GM23338 (cell line): ENCODE measurements at regions not wholly inside any gene's neighbourhood (a gene's known extent, or its start where the extent isn't known, plus 50 kb on each side); places are given as distances from the start of the nearest gene placed in this dataset.

Experiments
- ATAC-seq: fragments of 200-7000 bp; cut with Tn5 transposase; 3 replicates; pipeline ENCODE4 v1.9.1; 2020
- DNase-seq: peaks from one replicate; pipeline ENCODE4 v3.0.0-alpha.2; 2015; ENCODE audit warnings: low spot score
- H2AFZ ChIP-seq: fragments of 200-600 bp; sonication (generic); 2 replicates; pipeline ENCODE4 v1.8.0; 2016; ENCODE audit warnings: antibody characterized with exemption, mild to moderate bottlenecking, moderate library complexity
- H3F3A ChIP-seq: fragments of 200-600 bp; sonication (generic); replicated peaks from 2 replicates; pipeline ENCODE4 v1.8.0; 2017; ENCODE audit warnings: antibody characterized with exemption, mixed run types, low read depth
- H3K27ac ChIP-seq: fragments of 200-600 bp; sonication (generic); 2 replicates; pipeline ENCODE4 v1.6.1; 2016; ENCODE audit warnings: low read depth
- H3K27me3 ChIP-seq: fragments of 200-600 bp; sonication (generic); 2 replicates; pipeline ENCODE4 v1.8.0; 2016; ENCODE audit warnings: mild to moderate bottlenecking, mixed run types, moderate library complexity; ENCODE audit not compliant: insufficient read depth
- H3K36me3 ChIP-seq: fragments of 200-600 bp; sonication (generic); 2 replicates; pipeline ENCODE4 v1.8.0; 2016; ENCODE audit warnings: mild to moderate bottlenecking; ENCODE audit not compliant: insufficient read depth
- H3K4me1 ChIP-seq: fragments of 200-600 bp; sonication (generic); 2 replicates; pipeline ENCODE4 v1.8.0; 2016; ENCODE audit warnings: mild to moderate bottlenecking, moderate library complexity; ENCODE audit not compliant: insufficient read depth
- H3K4me2 ChIP-seq: fragments of 200-600 bp; sonication (generic); 2 replicates; pipeline ENCODE4 v1.7.1; 2017; ENCODE audit warnings: mixed run types
- H3K4me3 ChIP-seq: fragments of 200-600 bp; sonication (generic); 2 replicates; pipeline ENCODE4 v1.6.1; 2016; ENCODE audit warnings: mixed run types
- H3K79me2 ChIP-seq: fragments of 200-600 bp; sonication (generic); replicated peaks from 2 replicates; pipeline ENCODE4 v1.8.0; 2017; ENCODE audit warnings: mild to moderate bottlenecking; ENCODE audit not compliant: insufficient read depth
- H3K9me2 ChIP-seq: fragments of 200-600 bp; sonication (generic); 2 replicates; pipeline ENCODE4 v1.8.0; 2017; ENCODE audit not compliant: insufficient read depth
- H4K20me1 ChIP-seq: fragments of 200-600 bp; sonication (generic); replicated peaks from 2 replicates; pipeline ENCODE4 v1.8.0; 2017; ENCODE audit warnings: mild to moderate bottlenecking; ENCODE audit not compliant: insufficient read depth
- H3K27ac Mint-ChIP-seq: 2 replicates; pipeline ENCODE4 v1.8.0; 2020; ENCODE audit warnings: inconsistent platforms, mild to moderate bottlenecking, moderate library complexity, mixed read lengths
- H3K27me3 Mint-ChIP-seq: 3 replicates; pipeline ENCODE4 v1.8.0; 2022; ENCODE audit warnings: low read depth, mild to moderate bottlenecking, moderate library complexity, mixed read lengths, inconsistent platforms; ENCODE audit not compliant: insufficient read depth, poor library complexity
- H3K36me3 Mint-ChIP-seq: 3 replicates; pipeline ENCODE4 v1.8.0; 2021; ENCODE audit warnings: low read depth, mild to moderate bottlenecking, inconsistent platforms, moderate library complexity, mixed read lengths
- H3K4me1 Mint-ChIP-seq: 3 replicates; pipeline ENCODE4 v1.8.0; 2020; ENCODE audit warnings: mild to moderate bottlenecking, inconsistent platforms, mixed read lengths
- H3K4me3 Mint-ChIP-seq: 3 replicates; pipeline ENCODE4 v1.8.0; 2021; ENCODE audit warnings: moderate library complexity, mild to moderate bottlenecking, inconsistent platforms, mixed read lengths
- H3K9me3 Mint-ChIP-seq: 3 replicates; pipeline ENCODE4 v1.8.0; 2020; ENCODE audit warnings: moderate library complexity, mild to moderate bottlenecking, inconsistent platforms, mixed read lengths
- CREB1 ChIP-seq: fragments of 250-450 bp; sonication (Bioruptor Pico); IDR thresholded peaks from 2 replicates; pipeline ENCODE4 v1.5.0; 2020; ENCODE audit warnings: low read depth, mild to moderate bottlenecking, moderate library complexity
- CTCF ChIP-seq, 2 experiments: fragments of 200-600 bp in 1 of 2; sonication (generic) in 1 of 2; conservative IDR thresholded peaks; 2 replicates each; pipeline versions ENCODE4 v1.5.1 to v1.6.1; 2016 to 2017; ENCODE audit warnings: antibody characterized with exemption in 2 of 2, low read depth in 2 of 2, mild to moderate bottlenecking in 2 of 2, moderate library complexity in 1 of 2
- EZH2 ChIP-seq: fragments of 200-600 bp; sonication (generic); IDR thresholded peaks from one replicate; pipeline ENCODE4 v1.8.0; 2017; ENCODE audit warnings: antibody characterized with exemption, mild to moderate bottlenecking, low read depth; ENCODE audit not compliant: unreplicated experiment
- EZH2phosphoT487 ChIP-seq: fragments of 200-600 bp; sonication (generic); IDR thresholded peaks from one replicate; pipeline ENCODE4 v1.8.1; 2018; ENCODE audit warnings: antibody characterized with exemption; ENCODE audit not compliant: unreplicated experiment
- JUNB ChIP-seq: IDR thresholded peaks from one replicate; pipeline ENCODE4 v1.6.1; 2016; ENCODE audit warnings: antibody characterized with exemption; ENCODE audit not compliant: unreplicated experiment
- NANOG ChIP-seq: IDR thresholded peaks from 2 replicates; pipeline ENCODE4 v1.6.1; 2016; ENCODE audit warnings: antibody characterized with exemption, borderline replicate concordance
- POLR2AphosphoS5 ChIP-seq: IDR thresholded peaks from 2 replicates; pipeline ENCODE4 v1.6.1; 2016; ENCODE audit warnings: antibody characterized with exemption, low read depth
- STAT1 ChIP-seq: IDR thresholded peaks from one replicate; pipeline ENCODE4 v1.6.1; 2016; ENCODE audit warnings: antibody characterized with exemption; ENCODE audit not compliant: unreplicated experiment
- ZNF114 ChIP-seq: fragments of 250-450 bp; sonication (Bioruptor Pico); IDR thresholded peaks from 2 replicates; pipeline ENCODE4 v1.5.0; 2020; ENCODE audit warnings: mild to moderate bottlenecking, moderate library complexity
- ZNF331 ChIP-seq: fragments of 250-450 bp; sonication (Bioruptor Pico); IDR thresholded peaks from 2 replicates; pipeline ENCODE4 v1.5.0; 2020; ENCODE audit warnings: low read depth, mild to moderate bottlenecking, moderate library complexity
- TF ChIP-seq, protein P1 (sequence below): fragments of 250-450 bp; sonication (Bioruptor Pico); IDR thresholded peaks from 2 replicates; pipeline ENCODE4 v1.5.0; 2020; ENCODE audit warnings: mild to moderate bottlenecking, moderate library complexity
- TF ChIP-seq, protein P2 (sequence below): IDR thresholded peaks from 2 replicates; pipeline ENCODE4 v1.6.1; 2016; ENCODE audit warnings: antibody characterized with exemption
- TF ChIP-seq, protein P3 (sequence below): IDR thresholded peaks from one replicate; pipeline ENCODE4 v1.6.1; 2018; ENCODE audit warnings: antibody characterized with exemption; ENCODE audit not compliant: unreplicated experiment

- Mint-ChIP-seq H3K36me3 (peaks cover 6% of the 10 kb centered on the region; the same call in 2 of the 3 replicates), H3K9me3 (peaks cover 39% of the 10 kb centered on the region), H3K4me3 (no peak overlapping the region), H3K27me3 (peaks cover 2% of the 10 kb centered on the region), H3K4me1 (no peaks in the 10 kb centered on the region), H3K27ac (no peak overlapping the region)
- Histone ChIP-seq H3K4me3 (no peak overlapping the region), H3K27ac (no peak overlapping the region), H3K4me1 (no peaks in the 10 kb centered on the region), H3K36me3 (no peaks in the 10 kb centered on the region), H3F3A (no peaks in the 10 kb centered on the region), H2AFZ (no peak overlapping the region), H4K20me1 (no peaks in the 10 kb centered on the region), H3K79me2 (no peaks in the 10 kb centered on the region), H3K9me2 (peaks cover 11% of the 10 kb centered on the region; the same call in 1 of the 2 replicates), H3K4me2 (no peak overlapping the region), H3K27me3 (no peaks in the 10 kb centered on the region)
- no peak for TF ChIP-seq ZNF331
- no peak for TF ChIP-seq JUNB
- no peak for TF ChIP-seq STAT1
- TF ChIP-seq EZH2 = no peak
- TF ChIP-seq ZNF114 = no peak
- no peak for TF ChIP-seq CREB1 (CRISPR knock-in tag)
- no peak for TF ChIP-seq EZH2phosphoT487
- TF ChIP-seq NANOG = no peak
- TF ChIP-seq, protein P1, sequence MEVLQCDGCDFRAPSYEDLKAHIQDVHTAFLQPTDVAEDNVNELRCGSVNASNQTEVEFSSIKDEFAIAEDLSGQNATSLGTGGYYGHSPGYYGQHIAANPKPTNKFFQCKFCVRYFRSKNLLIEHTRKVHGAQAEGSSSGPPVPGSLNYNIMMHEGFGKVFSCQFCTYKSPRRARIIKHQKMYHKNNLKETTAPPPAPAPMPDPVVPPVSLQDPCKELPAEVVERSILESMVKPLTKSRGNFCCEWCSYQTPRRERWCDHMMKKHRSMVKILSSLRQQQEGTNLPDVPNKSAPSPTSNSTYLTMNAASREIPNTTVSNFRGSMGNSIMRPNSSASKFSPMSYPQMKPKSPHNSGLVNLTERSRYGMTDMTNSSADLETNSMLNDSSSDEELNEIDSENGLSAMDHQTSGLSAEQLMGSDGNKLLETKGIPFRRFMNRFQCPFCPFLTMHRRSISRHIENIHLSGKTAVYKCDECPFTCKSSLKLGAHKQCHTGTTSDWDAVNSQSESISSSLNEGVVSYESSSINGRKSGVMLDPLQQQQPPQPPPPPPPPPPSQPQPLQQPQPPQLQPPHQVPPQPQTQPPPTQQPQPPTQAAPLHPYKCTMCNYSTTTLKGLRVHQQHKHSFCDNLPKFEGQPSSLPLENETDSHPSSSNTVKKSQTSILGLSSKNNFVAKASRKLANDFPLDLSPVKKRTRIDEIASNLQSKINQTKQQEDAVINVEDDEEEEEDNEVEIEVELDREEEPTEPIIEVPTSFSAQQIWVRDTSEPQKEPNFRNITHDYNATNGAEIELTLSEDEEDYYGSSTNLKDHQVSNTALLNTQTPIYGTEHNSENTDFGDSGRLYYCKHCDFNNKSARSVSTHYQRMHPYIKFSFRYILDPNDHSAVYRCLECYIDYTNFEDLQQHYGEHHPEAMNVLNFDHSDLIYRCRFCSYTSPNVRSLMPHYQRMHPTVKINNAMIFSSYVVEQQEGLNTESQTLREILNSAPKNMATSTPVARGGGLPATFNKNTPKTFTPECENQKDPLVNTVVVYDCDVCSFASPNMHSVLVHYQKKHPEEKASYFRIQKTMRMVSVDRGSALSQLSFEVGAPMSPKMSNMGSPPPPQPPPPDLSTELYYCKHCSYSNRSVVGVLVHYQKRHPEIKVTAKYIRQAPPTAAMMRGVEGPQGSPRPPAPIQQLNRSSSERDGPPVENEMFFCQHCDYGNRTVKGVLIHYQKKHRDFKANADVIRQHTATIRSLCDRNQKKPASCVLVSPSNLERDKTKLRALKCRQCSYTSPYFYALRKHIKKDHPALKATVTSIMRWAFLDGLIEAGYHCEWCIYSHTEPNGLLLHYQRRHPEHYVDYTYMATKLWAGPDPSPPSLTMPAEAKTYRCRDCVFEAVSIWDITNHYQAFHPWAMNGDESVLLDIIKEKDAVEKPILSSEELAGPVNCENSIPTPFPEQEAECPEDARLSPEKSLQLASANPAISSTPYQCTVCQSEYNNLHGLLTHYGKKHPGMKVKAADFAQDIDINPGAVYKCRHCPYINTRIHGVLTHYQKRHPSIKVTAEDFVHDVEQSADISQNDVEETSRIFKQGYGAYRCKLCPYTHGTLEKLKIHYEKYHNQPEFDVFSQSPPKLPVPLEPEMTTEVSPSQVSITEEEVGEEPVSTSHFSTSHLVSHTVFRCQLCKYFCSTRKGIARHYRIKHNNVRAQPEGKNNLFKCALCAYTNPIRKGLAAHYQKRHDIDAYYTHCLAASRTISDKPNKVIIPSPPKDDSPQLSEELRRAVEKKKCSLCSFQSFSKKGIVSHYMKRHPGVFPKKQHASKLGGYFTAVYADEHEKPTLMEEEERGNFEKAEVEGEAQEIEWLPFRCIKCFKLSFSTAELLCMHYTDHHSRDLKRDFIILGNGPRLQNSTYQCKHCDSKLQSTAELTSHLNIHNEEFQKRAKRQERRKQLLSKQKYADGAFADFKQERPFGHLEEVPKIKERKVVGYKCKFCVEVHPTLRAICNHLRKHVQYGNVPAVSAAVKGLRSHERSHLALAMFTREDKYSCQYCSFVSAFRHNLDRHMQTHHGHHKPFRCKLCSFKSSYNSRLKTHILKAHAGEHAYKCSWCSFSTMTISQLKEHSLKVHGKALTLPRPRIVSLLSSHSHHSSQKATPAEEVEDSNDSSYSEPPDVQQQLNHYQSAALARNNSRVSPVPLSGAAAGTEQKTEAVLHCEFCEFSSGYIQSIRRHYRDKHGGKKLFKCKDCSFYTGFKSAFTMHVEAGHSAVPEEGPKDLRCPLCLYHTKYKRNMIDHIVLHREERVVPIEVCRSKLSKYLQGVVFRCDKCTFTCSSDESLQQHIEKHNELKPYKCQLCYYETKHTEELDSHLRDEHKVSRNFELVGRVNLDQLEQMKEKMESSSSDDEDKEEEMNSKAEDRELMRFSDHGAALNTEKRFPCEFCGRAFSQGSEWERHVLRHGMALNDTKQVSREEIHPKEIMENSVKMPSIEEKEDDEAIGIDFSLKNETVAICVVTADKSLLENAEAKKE (CRISPR knock-in tag) = no peak
- TF ChIP-seq, protein P2, sequence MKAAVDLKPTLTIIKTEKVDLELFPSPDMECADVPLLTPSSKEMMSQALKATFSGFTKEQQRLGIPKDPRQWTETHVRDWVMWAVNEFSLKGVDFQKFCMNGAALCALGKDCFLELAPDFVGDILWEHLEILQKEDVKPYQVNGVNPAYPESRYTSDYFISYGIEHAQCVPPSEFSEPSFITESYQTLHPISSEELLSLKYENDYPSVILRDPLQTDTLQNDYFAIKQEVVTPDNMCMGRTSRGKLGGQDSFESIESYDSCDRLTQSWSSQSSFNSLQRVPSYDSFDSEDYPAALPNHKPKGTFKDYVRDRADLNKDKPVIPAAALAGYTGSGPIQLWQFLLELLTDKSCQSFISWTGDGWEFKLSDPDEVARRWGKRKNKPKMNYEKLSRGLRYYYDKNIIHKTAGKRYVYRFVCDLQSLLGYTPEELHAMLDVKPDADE = no peak
- TF ChIP-seq, protein P3, sequence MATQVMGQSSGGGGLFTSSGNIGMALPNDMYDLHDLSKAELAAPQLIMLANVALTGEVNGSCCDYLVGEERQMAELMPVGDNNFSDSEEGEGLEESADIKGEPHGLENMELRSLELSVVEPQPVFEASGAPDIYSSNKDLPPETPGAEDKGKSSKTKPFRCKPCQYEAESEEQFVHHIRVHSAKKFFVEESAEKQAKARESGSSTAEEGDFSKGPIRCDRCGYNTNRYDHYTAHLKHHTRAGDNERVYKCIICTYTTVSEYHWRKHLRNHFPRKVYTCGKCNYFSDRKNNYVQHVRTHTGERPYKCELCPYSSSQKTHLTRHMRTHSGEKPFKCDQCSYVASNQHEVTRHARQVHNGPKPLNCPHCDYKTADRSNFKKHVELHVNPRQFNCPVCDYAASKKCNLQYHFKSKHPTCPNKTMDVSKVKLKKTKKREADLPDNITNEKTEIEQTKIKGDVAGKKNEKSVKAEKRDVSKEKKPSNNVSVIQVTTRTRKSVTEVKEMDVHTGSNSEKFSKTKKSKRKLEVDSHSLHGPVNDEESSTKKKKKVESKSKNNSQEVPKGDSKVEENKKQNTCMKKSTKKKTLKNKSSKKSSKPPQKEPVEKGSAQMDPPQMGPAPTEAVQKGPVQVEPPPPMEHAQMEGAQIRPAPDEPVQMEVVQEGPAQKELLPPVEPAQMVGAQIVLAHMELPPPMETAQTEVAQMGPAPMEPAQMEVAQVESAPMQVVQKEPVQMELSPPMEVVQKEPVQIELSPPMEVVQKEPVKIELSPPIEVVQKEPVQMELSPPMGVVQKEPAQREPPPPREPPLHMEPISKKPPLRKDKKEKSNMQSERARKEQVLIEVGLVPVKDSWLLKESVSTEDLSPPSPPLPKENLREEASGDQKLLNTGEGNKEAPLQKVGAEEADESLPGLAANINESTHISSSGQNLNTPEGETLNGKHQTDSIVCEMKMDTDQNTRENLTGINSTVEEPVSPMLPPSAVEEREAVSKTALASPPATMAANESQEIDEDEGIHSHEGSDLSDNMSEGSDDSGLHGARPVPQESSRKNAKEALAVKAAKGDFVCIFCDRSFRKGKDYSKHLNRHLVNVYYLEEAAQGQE = no peak
- TF ChIP-seq POLR2AphosphoS5 = no peak
- no peak for TF ChIP-seq CTCF (conservative IDR thresholded peaks at IDR 0.05; ENCODE audit: low read depth in 2 of 2)
- ATAC-seq (no peak), DNase-seq (no peak)
These were observed 420.9 kb upstream of the GRM3 start for GRCh38 chr7:86222806-86223205.
